OCI-LY1 (cell line): ENCODE measurements at regions not wholly inside any gene's neighbourhood (a gene's known extent, or its start where the extent isn't known, plus 50 kb on each side); places are given as distances from the start of the nearest gene placed in this dataset.
A peak's percentile ranks its signal among the peaks of the same experiment; 100 is the strongest.

ENCODE experiments used
- H2AFZ ChIP-seq: fragments of 200-600 bp; sonication (generic), shearing (Covaris generic); 2 replicates; pipeline ENCODE4 v1.6.0; 2014; ENCODE audit warnings: antibody characterized with exemption, mild to moderate bottlenecking, low read length
- H3F3A ChIP-seq: fragments of 200-600 bp; sonication (generic), shearing (Covaris generic); 2 replicates; pipeline ENCODE4 v1.6.0; 2014; ENCODE audit warnings: mild to moderate bottlenecking, antibody characterized with exemption, low read length, moderate library complexity; ENCODE audit not compliant: insufficient read depth
- H3K27ac ChIP-seq: fragments of 200-600 bp; sonication (generic); 2 replicates; pipeline ENCODE4 v1.5.1; 2014; ENCODE audit warnings: low read length, mixed run types, mild to moderate bottlenecking, low read depth; ENCODE audit not compliant: poor library complexity, severe bottlenecking
- H3K27me3 ChIP-seq: fragments of 200-600 bp; sonication (generic); 2 replicates; pipeline ENCODE4 v1.6.0; 2014; ENCODE audit warnings: antibody characterized with exemption, mild to moderate bottlenecking, low read length, moderate library complexity; ENCODE audit not compliant: insufficient read depth
- H3K36me3 ChIP-seq: fragments of 200-600 bp; sonication (generic); 2 replicates; pipeline ENCODE4 v1.6.1; 2014; ENCODE audit warnings: mild to moderate bottlenecking, antibody characterized with exemption, low read length, moderate library complexity, mixed read lengths; ENCODE audit not compliant: insufficient read depth
- H3K4me1 ChIP-seq: fragments of 200-600 bp; sonication (generic); 2 replicates; pipeline ENCODE4 v1.5.1; 2014; ENCODE audit warnings: mild to moderate bottlenecking, low read length, moderate library complexity; ENCODE audit not compliant: insufficient read depth, severe bottlenecking
- H3K4me2 ChIP-seq: fragments of 200-600 bp; sonication (generic), shearing (Covaris generic); 2 replicates; pipeline ENCODE4 v1.6.1; 2014; ENCODE audit warnings: low read length
- H3K4me3 ChIP-seq: fragments of 200-600 bp; sonication (generic); 2 replicates; pipeline ENCODE4 v1.5.1; 2014; ENCODE audit warnings: low read length, low read depth, mild to moderate bottlenecking, mixed read lengths; ENCODE audit not compliant: poor library complexity, severe bottlenecking
- H3K79me2 ChIP-seq: fragments of 200-600 bp; shearing (Covaris generic); 2 replicates; pipeline ENCODE4 v1.6.1; 2016; ENCODE audit warnings: mixed run types, low read length, mixed read lengths; ENCODE audit not compliant: insufficient read depth
- H3K9ac ChIP-seq: fragments of 200-600 bp; sonication (generic), shearing (Covaris generic); 2 replicates; pipeline ENCODE4 v1.6.1; 2014; ENCODE audit warnings: mild to moderate bottlenecking, low read length, mixed read lengths
- H3K9me2 ChIP-seq: fragments of 200-600 bp; sonication (generic), shearing (Covaris generic); 2 replicates; pipeline ENCODE4 v1.6.1; 2014; ENCODE audit warnings: low read depth, mild to moderate bottlenecking, low read length, mixed read lengths
- H3K9me3 ChIP-seq: fragments of 200-600 bp; shearing (Covaris generic); 2 replicates; pipeline ENCODE4 v1.6.1; 2014; ENCODE audit warnings: low read length, mixed read lengths
- H4K20me1 ChIP-seq: fragments of 200-600 bp; sonication (generic), shearing (Covaris generic); 2 replicates; pipeline ENCODE4 v1.6.0; 2016; ENCODE audit warnings: mild to moderate bottlenecking, low read length; ENCODE audit not compliant: insufficient read depth
- CTCF ChIP-seq: fragments of 200-600 bp; sonication (generic), shearing (Covaris generic); IDR thresholded peaks from 2 replicates; pipeline ENCODE4 v1.5.1; 2017; ENCODE audit warnings: mild to moderate bottlenecking, antibody characterized with exemption, low read length, moderate library complexity, mixed read lengths
- EZH2 ChIP-seq: fragments of 200-600 bp; sonication (generic), shearing (Covaris generic); IDR thresholded peaks from 2 replicates; pipeline ENCODE4 v1.8.0; 2017; ENCODE audit warnings: borderline replicate concordance, mixed run types, mild to moderate bottlenecking, antibody characterized with exemption, low read length, moderate library complexity, mixed read lengths

- Histone ChIP-seq H3K9me2 (no peaks in the 10 kb centered on the region), H3K9ac (no peak overlapping the region), H2AFZ (no peak overlapping the region), H3K4me3 (no peak overlapping the region), H3K27me3 (no peaks in the 10 kb centered on the region), H4K20me1 (no peaks in the 10 kb centered on the region), H3K4me1 (no peaks in the 10 kb centered on the region), H3K9me3 (no peaks in the 10 kb centered on the region), H3K36me3 (no peaks in the 10 kb centered on the region), H3F3A (no peaks in the 10 kb centered on the region), H3K4me2 (no peak overlapping the region), H3K79me2 (no peaks in the 10 kb centered on the region), H3K27ac (no peak overlapping the region)
- TF ChIP-seq CTCF (peak; percentile 61), EZH2 (no peak)
Measured at GRCh38 chr4:114384629-114385028, 214.0 kb upstream of the UGT8 start.

- no peak overlapping the region for H3K4me3 ChIP-seq
- H3K9me3 ChIP-seq = no peaks in the 10 kb centered on the region
Measured at GRCh38 chr4:114385195-114385985, 213.2 kb upstream of the UGT8 start.

DNA sequence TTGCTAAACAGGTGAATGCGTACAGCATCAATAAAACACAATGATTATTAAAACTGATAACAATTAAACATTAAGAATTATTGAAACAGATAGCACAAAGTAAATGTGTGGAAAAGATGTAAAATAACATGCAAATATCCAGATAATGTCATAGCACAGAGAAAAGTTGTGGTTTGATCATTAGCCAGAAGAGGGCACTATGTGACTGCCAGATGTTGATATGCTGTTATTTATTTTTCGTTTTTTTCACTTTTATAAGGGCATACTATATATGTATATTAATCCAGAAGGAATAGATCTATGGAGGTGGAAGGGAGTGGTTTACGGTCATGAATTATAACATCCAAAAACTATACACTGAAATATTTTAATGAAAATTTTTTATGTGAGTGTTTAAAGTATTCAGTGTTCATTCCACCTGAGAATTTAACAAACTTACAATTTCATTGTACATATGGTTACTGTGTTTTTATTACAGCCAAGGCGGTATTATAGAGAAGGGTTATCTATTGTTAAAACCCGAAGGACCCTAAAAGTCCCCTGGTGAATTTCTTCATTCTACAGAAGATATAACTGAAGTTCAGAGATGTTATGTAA is 211.9 kb upstream of the UGT8 start:
- H3K4me1 ChIP-seq = no peaks in the 10 kb centered on the region
- no peaks in the 10 kb centered on the region for H3F3A ChIP-seq
- H2AFZ ChIP-seq = no peak overlapping the region
- no peaks in the 10 kb centered on the region for H4K20me1 ChIP-seq
- no peak overlapping the region for H3K27ac ChIP-seq
- H3K36me3 ChIP-seq = no peaks in the 10 kb centered on the region
- no peaks in the 10 kb centered on the region for H3K27me3 ChIP-seq
- no peaks in the 10 kb centered on the region for H3K79me2 ChIP-seq
- TF ChIP-seq EZH2 (no peak), CTCF (peak; percentile 80)
- no peak overlapping the region for H3K4me3 ChIP-seq
- H3K9me2 ChIP-seq = no peaks in the 10 kb centered on the region
- H3K9ac ChIP-seq = no peak overlapping the region
- no peak overlapping the region for H3K4me2 ChIP-seq
- H3K9me3 ChIP-seq = no peaks in the 10 kb centered on the region

More at GRCh38 chr4:114385195-114385985, 213.2 kb upstream of the UGT8 start:
- Histone ChIP-seq H4K20me1 (no peaks in the 10 kb centered on the region), H3K9me2 (no peaks in the 10 kb centered on the region), H3F3A (no peaks in the 10 kb centered on the region), H2AFZ (no peak overlapping the region), H3K27ac (no peak overlapping the region), H3K4me2 (no peak overlapping the region), H3K4me1 (no peaks in the 10 kb centered on the region), H3K9ac (no peak overlapping the region), H3K36me3 (no peaks in the 10 kb centered on the region), H3K27me3 (no peaks in the 10 kb centered on the region), H3K79me2 (no peaks in the 10 kb centered on the region)
- TF ChIP-seq CTCF (no peak), EZH2 (no peak)
